ENCODE measurements at regions not wholly inside any gene's neighbourhood (a gene's known extent, or its start where the extent isn't known, plus 50 kb on each side); places are given as distances from the start of the nearest gene placed in this dataset.

- H3K27ac ChIP-seq (ENCODE audit: control insufficient read depth, insufficient read depth): no peak overlapping the region
- POLR2A ChIA-PET: no interaction called here
- TF ChIP-seq SREBF2 (IDR thresholded peaks at IDR 0.05; ENCODE audit: low read length) (no peak), HDAC2 (IDR thresholded peaks at IDR 0.05) (no peak), STAT3 (IDR thresholded peaks at IDR 0.05; ENCODE audit: low read depth, low read length) (no peak), CBX5 (IDR thresholded peaks at IDR 0.05; ENCODE audit: low read depth) (no peak), ZNF274 (IDR thresholded peaks at IDR 0.05; ENCODE audit: insufficient read depth, insufficient read length) (no peak), ZNF687 (IDR thresholded peaks at IDR 0.05) (no peak), ZNF384 (IDR thresholded peaks at IDR 0.05; ENCODE audit: borderline replicate concordance, low read depth, low read length) (no peak), PML (IDR thresholded peaks at IDR 0.05; ENCODE audit: low read length) (no peak), DPF2 (IDR thresholded peaks at IDR 0.05) (no peak), NFYB (IDR thresholded peaks at IDR 0.05; ENCODE audit: insufficient read depth, low read depth, low read length) (no peak), NR2F1 (conservative IDR thresholded peaks at IDR 0.05) (no peak), TCF12 (IDR thresholded peaks at IDR 0.05; ENCODE audit: low read depth, low read length) (no peak)
- no peak overlapping the region for H3K9ac ChIP-seq (ENCODE audit: control insufficient read depth, insufficient read depth, low read length)
- no peaks in the 10 kb centered on the region for H3K36me3 ChIP-seq (ENCODE audit: control insufficient read depth in 2 of 2, insufficient read depth in 2 of 2, low read length in 1 of 2)
- H3K4me3 ChIP-seq: no peak overlapping the region
- no TSS peak for BruUV-seq (replicated peaks)
- 54% methylated on average over 8 of the region's 8 CpGs for WGBS (ENCODE audit: insufficient coverage, insufficient replicate concordance, low lambda C conversion rate, missing lambda C conversion rate)
- CTCF ChIA-PET: no interaction called here
- peaks cover 5% of the 10 kb centered on the region; the same call in 1 of the 2 replicates for H3K4me1 ChIP-seq (ENCODE audit: control insufficient read depth, insufficient read depth, low read length)
- intact Hi-C loops (cut with micrococcal nuclease; ENCODE audit: unreplicated experiment): no loop called here
- H2AFZ ChIP-seq (ENCODE audit: control insufficient read depth, low read depth, low read length): no peak overlapping the region
- FAIRE-seq: no peak
- in situ Hi-C loops (cut with MboI): no loop called here
- no peaks in the 10 kb centered on the region for H3K27me3 ChIP-seq (replicated peaks in 1 of 2; ENCODE audit: control insufficient read depth in 2 of 2, insufficient read depth in 2 of 2, low read length in 1 of 2)
- H3K4me2 ChIP-seq (ENCODE audit: control insufficient read depth, insufficient read depth): no peak overlapping the region
- H3K79me2 ChIP-seq (ENCODE audit: control insufficient read depth, insufficient read depth, low read length): no peaks in the 10 kb centered on the region
- ATAC-seq: no peak
- SMC1A ChIA-PET (ENCODE audit: uncharacterized antibody, unreplicated experiment): no interaction called here
- no peaks in the 10 kb centered on the region for H4K20me1 ChIP-seq (ENCODE audit: control insufficient read depth, insufficient read depth)
- RAD21 ChIA-PET (ENCODE audit: unreplicated experiment): no interaction called here
- no peaks in the 10 kb centered on the region for H3K9me3 ChIP-seq (replicated peaks; ENCODE audit: control insufficient read depth, insufficient read depth, low read length)
- DNase-seq (ENCODE audit: low read depth, low spot score): no peak
Observed at GRCh38 chr21:32186804-32187203, 92.0 kb downstream of the MIS18A start.
